ENCODE measurements at regions not wholly inside any gene's neighbourhood (a gene's known extent, or its start where the extent isn't known, plus 50 kb on each side); places are given as distances from the start of the nearest gene placed in this dataset.
"Not testable (repeated sequence)": the region's sequence is repeated elsewhere in the genome, so short reads cannot be mapped to it uniquely, and the experiment has no call there.

- DNase-seq: no peak
Measured at GRCh38 chr5:56685503-56686217, 129.7 kb upstream of the MAP3K1 start.

GRCh38 chr5:56684159-56684558 is 131.2 kb upstream of the MAP3K1 start:
- DNase-seq: no peak

GRCh38 chr5:56683733-56684132 is 131.6 kb upstream of the MAP3K1 start:
- DNase-seq: no peak

GRCh38 chr5:56683281-56683680 is 132.1 kb upstream of the MAP3K1 start:
- DNase-seq: no peak

GRCh38 chr5:56681346-56681745 is 134.0 kb upstream of the MAP3K1 start:
- DNase-seq: no peak

GRCh38 chr5:56680731-56681130 is 134.6 kb upstream of the MAP3K1 start:
- DNase-seq: no peak

GRCh38 chr5:56677690-56678305 is 137.6 kb upstream of the MAP3K1 start:
- no peak for DNase-seq

GRCh38 chr5:56676091-56676768 is 139.1 kb upstream of the MAP3K1 start:
- no peak for DNase-seq

GRCh38 chr5:56674441-56674840 is 140.9 kb upstream of the MAP3K1 start:
- DNase-seq: no peak

- no peak for DNase-seq
Measured at GRCh38 chr5:56673171-56673570, 142.2 kb upstream of the MAP3K1 start.

- DNase-seq: no peak
Measured at GRCh38 chr5:56671571-56671970, 143.8 kb upstream of the MAP3K1 start.

GRCh38 chr5:56670916-56671315 is 144.4 kb upstream of the MAP3K1 start:
- no peak for DNase-seq

- DNase-seq: peak; percentile 97
Measured at GRCh38 chr5:56669534-56670483, 145.5 kb upstream of the MAP3K1 start.

- DNase-seq: peak; percentile 86
Measured at GRCh38 chr5:56668996-56669395, 146.4 kb upstream of the MAP3K1 start.

GRCh38 chr5:56667692-56668091 is 147.7 kb upstream of the MAP3K1 start:
- no peak for DNase-seq

- DNase-seq: no peak
Measured at GRCh38 chr5:56666901-56667300, 148.4 kb upstream of the MAP3K1 start.

- DNase-seq: not testable (repeated sequence)
Measured at GRCh38 chr5:56665117-56665516, 150.2 kb upstream of the MAP3K1 start.

GRCh38 chr5:56664025-56664424 is 151.3 kb upstream of the MAP3K1 start:
- no peak for DNase-seq

GRCh38 chr5:56663523-56663922 is 151.8 kb upstream of the MAP3K1 start:
- DNase-seq: no peak

- no peak for DNase-seq
Measured at GRCh38 chr5:56662893-56663292, 152.5 kb upstream of the MAP3K1 start.

- no peak for DNase-seq
Measured at GRCh38 chr5:56659971-56660370, 155.4 kb upstream of the MAP3K1 start.

- no peak for DNase-seq
Measured at GRCh38 chr5:56658972-56659371, 156.4 kb upstream of the MAP3K1 start.
